HepG2 (cell line): ENCODE measurements at regions not wholly inside any gene's neighbourhood (a gene's known extent, or its start where the extent isn't known, plus 50 kb on each side); places are given as distances from the start of the nearest gene placed in this dataset.

ENCODE experiments used
- ATAC-seq: fragments of 200-7000 bp; cut with Tn5 transposase; 3 replicates; pipeline ENCODE4 v1.9.1; 2020; ENCODE audit warnings: mild to moderate bottlenecking, moderate library complexity
- BruUV-seq: library from RNA; stranded (reverse); fragments of 400-500 nt; replicated peaks from 2 replicates; lab custom pipeline; 2021; lab: Mats Ljungman, UMichigan
- CTCF ChIA-PET: fragments of 300-600 bp; formaldehyde crosslinking; extraction: SDS; loops from one replicate; lab custom pipeline; 2021; ENCODE audit warnings: low total read pairs, inconsistent platforms, low intra/inter-chr PET ratio; lab: Yijun Ruan, JAX
- POLR2A ChIA-PET: fragments of 350-600 bp; sonication (Branson Sonifier 250); formaldehyde crosslinking; loops from one replicate; lab custom pipeline; 2020; ENCODE audit warnings: antibody characterized with exemption, inconsistent platforms; lab: Yijun Ruan, JAX
- DNase-seq: peaks from one replicate; pipeline ENCODE4 v3.0.0-alpha.2; 2015; ENCODE audit warnings: low spot score
- FAIRE-seq: peaks from 3 replicates; lab custom pipeline; 2011; peaks lifted over from hg19 to GRCh38; lab: Jason Lieb, UNC
- H2AFZ ChIP-seq: one replicate; pipeline ENCODE4 v1.6.1; 2011; ENCODE audit warnings: low read length, inconsistent platforms
- H3K27ac ChIP-seq: fragments of 300-600 bp; 3 replicates; pipeline ENCODE4 v1.8.0; 2011; ENCODE audit warnings: mixed run types, mild to moderate bottlenecking, mixed read lengths, low read length, inconsistent platforms; ENCODE audit not compliant: insufficient read depth; ENCODE audit errors: extremely low read length
- H3K27me3 ChIP-seq, 2 experiments: fragments of 200-600 bp in 1 of 2; 2 replicates in 1 of 2; 3 replicates in 1 of 2; pipeline versions ENCODE4 v1.6.0 to v1.8.0; 2011; ENCODE audit warnings: low read length in 2 of 2, mild to moderate bottlenecking in 2 of 2, moderate library complexity in 2 of 2, inconsistent platforms in 1 of 2; ENCODE audit not compliant: insufficient read depth in 2 of 2, control insufficient read depth in 1 of 2
- H3K36me3 ChIP-seq, 2 experiments: fragments of 200-600 bp in 1 of 2; replicated peaks in 1 of 2; 2 replicates in 1 of 2; 3 replicates in 1 of 2; pipeline versions ENCODE4 v1.5.1 to v1.8.0; 2011; ENCODE audit warnings: low read length in 2 of 2, inconsistent platforms in 1 of 2; ENCODE audit not compliant: insufficient read depth in 2 of 2, control insufficient read depth in 1 of 2
- H3K4me1 ChIP-seq: 2 replicates; pipeline ENCODE4 v1.5.1; 2012; ENCODE audit warnings: low read length, inconsistent platforms; ENCODE audit not compliant: insufficient read depth
- H3K4me2 ChIP-seq: 2 replicates; pipeline ENCODE4 v1.6.0; 2011; ENCODE audit warnings: low read depth, low read length, inconsistent platforms
- H3K4me3 ChIP-seq, 3 experiments: fragments of 200-600 bp in 1 of 3; sonication (generic), shearing (Covaris generic) in 1 of 3; replicated peaks in 1 of 3; 2 replicates each; pipeline ENCODE4 v1.5.1; 2011 to 2016; ENCODE audit warnings: low read length in 3 of 3, inconsistent platforms in 2 of 3, low read depth in 2 of 3, mild to moderate bottlenecking in 2 of 3, control low read depth in 1 of 3, mixed read lengths in 1 of 3; ENCODE audit not compliant: insufficient read depth in 1 of 3
- H3K79me2 ChIP-seq: one replicate; pipeline ENCODE4 v1.6.1; 2011; ENCODE audit warnings: low read length, inconsistent platforms; ENCODE audit not compliant: insufficient read depth
- H3K9ac ChIP-seq: 2 replicates; pipeline ENCODE4 v1.6.0; 2011; ENCODE audit warnings: mild to moderate bottlenecking, low read depth, low read length, inconsistent platforms; ENCODE audit not compliant: insufficient read depth
- H3K9me3 ChIP-seq: 2 replicates; pipeline ENCODE4 v1.5.1; 2012; ENCODE audit warnings: mild to moderate bottlenecking, low read length
- H4K20me1 ChIP-seq: 2 replicates; pipeline ENCODE4 v1.6.0; 2011; ENCODE audit warnings: inconsistent platforms, mild to moderate bottlenecking, low read length, moderate library complexity; ENCODE audit not compliant: insufficient read depth
- NFKB2 ChIP-seq: sonication (generic); formaldehyde crosslinking; IDR thresholded peaks from 2 replicates; pipeline ENCODE4 v1.4.0; 2020; ENCODE audit warnings: missing genetic modification reagents, borderline replicate concordance
- PRPF4 ChIP-seq: fragments of 200-400 bp; formaldehyde crosslinking; IDR thresholded peaks from 2 replicates; pipeline ENCODE4 v1.6.1; 2016; ENCODE audit warnings: low read length, low read depth; ENCODE audit not compliant: poor library complexity, severe bottlenecking
- TRIM24 ChIP-seq: sonication (generic); formaldehyde crosslinking; IDR thresholded peaks from 2 replicates; pipeline ENCODE4 v1.8.0; 2022; ENCODE audit warnings: mild to moderate bottlenecking, missing genetic modification reagents
- ZFYVE20 ChIP-seq: sonication (generic); formaldehyde crosslinking; IDR thresholded peaks from 2 replicates; pipeline ENCODE4 v1.8.0; 2023; ENCODE audit warnings: low read depth, mild to moderate bottlenecking, moderate library complexity, missing genetic modification reagents, borderline replicate concordance
- ZNF709 ChIP-seq: sonication (generic); formaldehyde crosslinking; IDR thresholded peaks from 2 replicates; pipeline ENCODE4 v1.5.0; 2020; ENCODE audit warnings: mild to moderate bottlenecking, missing genetic modification reagents
- WGBS: methylation state at CpG from one replicate; pipeline ENCODE4 v1.1.6; 2017; ENCODE audit warnings: low lambda C conversion rate; 5-methylcytosine and 5-hydroxymethylcytosine counted together
- in situ Hi-C: cut with HindIII; loops from 2 replicates; pipeline ENCODE4 v1.10.0; 2017; ENCODE audit warnings: low pct_unique_long_range_greater_than_20kb; ENCODE audit not compliant: extremely low pct_ligation_motif_present
- intact Hi-C: fragments of 100-400 bp; cut with micrococcal nuclease; formaldehyde crosslinking; loops from one replicate; pipeline ENCODE4 v1.10.0; 2022; ENCODE audit not compliant: unreplicated experiment
- TF ChIP-seq, protein P1 (sequence below): sonication (generic); formaldehyde crosslinking; IDR thresholded peaks from 2 replicates; pipeline ENCODE4 v1.5.0; 2020; ENCODE audit warnings: mild to moderate bottlenecking, missing genetic modification reagents, moderate library complexity
- TF ChIP-seq, protein P2 (sequence below): sonication (generic); formaldehyde crosslinking; IDR thresholded peaks from 2 replicates; pipeline ENCODE4 v1.5.1; 2020; ENCODE audit warnings: mild to moderate bottlenecking, missing genetic modification reagents, moderate library complexity

DNA sequence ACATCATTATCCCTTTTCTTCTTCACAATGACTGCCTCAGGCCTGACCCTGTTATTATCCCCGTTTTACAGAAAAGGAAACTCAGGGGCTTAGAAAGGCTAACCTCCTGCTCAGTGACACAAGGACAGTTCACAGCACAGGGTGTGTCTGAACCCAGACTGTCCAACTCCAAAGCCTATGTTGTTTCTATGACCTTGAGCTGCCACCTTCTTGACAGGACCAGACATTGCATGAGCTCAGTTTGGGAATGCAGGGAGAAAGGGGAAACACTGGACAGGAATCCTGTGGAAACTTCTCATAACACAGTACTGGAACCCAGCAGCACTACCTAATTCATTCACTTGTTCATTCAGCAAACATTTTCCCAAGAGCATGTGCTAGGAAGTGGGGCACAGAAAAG lies 472.8 kb downstream of the CDK5RAP2 start:
- no peak for TF ChIP-seq PRPF4
- no peak for TF ChIP-seq TRIM24 (CRISPR knock-in tag)
- no peak for TF ChIP-seq NFKB2 (CRISPR knock-in tag)
- TF ChIP-seq ZNF709 = no peak
- no peak for TF ChIP-seq ZFYVE20 (CRISPR knock-in tag)
- TF ChIP-seq, protein P1, sequence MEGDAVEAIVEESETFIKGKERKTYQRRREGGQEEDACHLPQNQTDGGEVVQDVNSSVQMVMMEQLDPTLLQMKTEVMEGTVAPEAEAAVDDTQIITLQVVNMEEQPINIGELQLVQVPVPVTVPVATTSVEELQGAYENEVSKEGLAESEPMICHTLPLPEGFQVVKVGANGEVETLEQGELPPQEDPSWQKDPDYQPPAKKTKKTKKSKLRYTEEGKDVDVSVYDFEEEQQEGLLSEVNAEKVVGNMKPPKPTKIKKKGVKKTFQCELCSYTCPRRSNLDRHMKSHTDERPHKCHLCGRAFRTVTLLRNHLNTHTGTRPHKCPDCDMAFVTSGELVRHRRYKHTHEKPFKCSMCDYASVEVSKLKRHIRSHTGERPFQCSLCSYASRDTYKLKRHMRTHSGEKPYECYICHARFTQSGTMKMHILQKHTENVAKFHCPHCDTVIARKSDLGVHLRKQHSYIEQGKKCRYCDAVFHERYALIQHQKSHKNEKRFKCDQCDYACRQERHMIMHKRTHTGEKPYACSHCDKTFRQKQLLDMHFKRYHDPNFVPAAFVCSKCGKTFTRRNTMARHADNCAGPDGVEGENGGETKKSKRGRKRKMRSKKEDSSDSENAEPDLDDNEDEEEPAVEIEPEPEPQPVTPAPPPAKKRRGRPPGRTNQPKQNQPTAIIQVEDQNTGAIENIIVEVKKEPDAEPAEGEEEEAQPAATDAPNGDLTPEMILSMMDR (CRISPR knock-in tag) = 0 out of 2 replicates have a peak, but pooled peaks have one; percentile 7
- TF ChIP-seq, protein P2, sequence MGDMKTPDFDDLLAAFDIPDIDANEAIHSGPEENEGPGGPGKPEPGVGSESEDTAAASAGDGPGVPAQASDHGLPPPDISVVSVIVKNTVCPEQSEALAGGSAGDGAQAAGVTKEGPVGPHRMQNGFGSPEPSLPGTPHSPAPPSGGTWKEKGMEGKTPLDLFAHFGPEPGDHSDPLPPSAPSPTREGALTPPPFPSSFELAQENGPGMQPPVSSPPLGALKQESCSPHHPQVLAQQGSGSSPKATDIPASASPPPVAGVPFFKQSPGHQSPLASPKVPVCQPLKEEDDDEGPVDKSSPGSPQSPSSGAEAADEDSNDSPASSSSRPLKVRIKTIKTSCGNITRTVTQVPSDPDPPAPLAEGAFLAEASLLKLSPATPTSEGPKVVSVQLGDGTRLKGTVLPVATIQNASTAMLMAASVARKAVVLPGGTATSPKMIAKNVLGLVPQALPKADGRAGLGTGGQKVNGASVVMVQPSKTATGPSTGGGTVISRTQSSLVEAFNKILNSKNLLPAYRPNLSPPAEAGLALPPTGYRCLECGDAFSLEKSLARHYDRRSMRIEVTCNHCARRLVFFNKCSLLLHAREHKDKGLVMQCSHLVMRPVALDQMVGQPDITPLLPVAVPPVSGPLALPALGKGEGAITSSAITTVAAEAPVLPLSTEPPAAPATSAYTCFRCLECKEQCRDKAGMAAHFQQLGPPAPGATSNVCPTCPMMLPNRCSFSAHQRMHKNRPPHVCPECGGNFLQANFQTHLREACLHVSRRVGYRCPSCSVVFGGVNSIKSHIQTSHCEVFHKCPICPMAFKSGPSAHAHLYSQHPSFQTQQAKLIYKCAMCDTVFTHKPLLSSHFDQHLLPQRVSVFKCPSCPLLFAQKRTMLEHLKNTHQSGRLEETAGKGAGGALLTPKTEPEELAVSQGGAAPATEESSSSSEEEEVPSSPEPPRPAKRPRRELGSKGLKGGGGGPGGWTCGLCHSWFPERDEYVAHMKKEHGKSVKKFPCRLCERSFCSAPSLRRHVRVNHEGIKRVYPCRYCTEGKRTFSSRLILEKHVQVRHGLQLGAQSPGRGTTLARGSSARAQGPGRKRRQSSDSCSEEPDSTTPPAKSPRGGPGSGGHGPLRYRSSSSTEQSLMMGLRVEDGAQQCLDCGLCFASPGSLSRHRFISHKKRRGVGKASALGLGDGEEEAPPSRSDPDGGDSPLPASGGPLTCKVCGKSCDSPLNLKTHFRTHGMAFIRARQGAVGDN = no peak
- H3K36me3 ChIP-seq = no peaks in the 10 kb centered on the region
- no peak overlapping the region for H2AFZ ChIP-seq
- H3K9ac ChIP-seq = no peak overlapping the region
- DNase-seq = no peak
- H3K4me3 ChIP-seq = no peak overlapping the region
- no peak for FAIRE-seq
- no peaks in the 10 kb centered on the region for H4K20me1 ChIP-seq
- intact Hi-C loops (no loop called here), in situ Hi-C loops (no loop called here)
- BruUV-seq = no TSS peak
- 9% methylated on average over 1 of the region's 1 CpG for WGBS
- H3K4me2 ChIP-seq = no peak overlapping the region
- ChIA-PET POLR2A (no interaction called here), CTCF (no interaction called here)
- no peak for ATAC-seq
- H3K4me1 ChIP-seq = no peaks in the 10 kb centered on the region
- H3K9me3 ChIP-seq = no peaks in the 10 kb centered on the region
- peaks cover 0 to 11% of the 10 kb centered on the region in 2 experiments; a peak in 1 of 5 replicates for H3K27me3 ChIP-seq
- H3K27ac ChIP-seq = no peak overlapping the region
- H3K79me2 ChIP-seq = no peaks in the 10 kb centered on the region
